ENCODE measurements at regions not wholly inside any gene's neighbourhood (a gene's known extent, or its start where the extent isn't known, plus 50 kb on each side); places are given as distances from the start of the nearest gene placed in this dataset.

- Mint-ChIP-seq H3K9me3 (peaks cover 0 to 1% (median 0%) of the 10 kb centered on the region in 3 donors), H3K36me3 (no peaks in the 10 kb centered on the region), H3K27ac (no peak overlapping the region), H3K27me3 (peaks cover 9% of the 10 kb centered on the region), H3K4me3 (no peak overlapping the region), H3K4me1 (no peaks in the 10 kb centered on the region)
Measured at GRCh38 chr1:229887043-229887822, 179.8 kb upstream of the GALNT2 start.

- Mint-ChIP-seq H3K4me1 (no peaks in the 10 kb centered on the region), H3K27me3 (peaks cover 8% of the 10 kb centered on the region), H3K4me3 (no peak overlapping the region), H3K9me3 (peaks cover 0 to 1% (median 0%) of the 10 kb centered on the region in 3 donors), H3K27ac (no peak overlapping the region), H3K36me3 (no peaks in the 10 kb centered on the region)
Measured at GRCh38 chr1:229888157-229888556, 178.9 kb upstream of the GALNT2 start.

GRCh38 chr1:229888561-229889001 is 178.5 kb upstream of the GALNT2 start:
- peaks cover 8% of the 10 kb centered on the region for H3K27me3 Mint-ChIP-seq
- no peak overlapping the region for H3K4me3 Mint-ChIP-seq
- H3K27ac Mint-ChIP-seq = no peak overlapping the region
- H3K36me3 Mint-ChIP-seq = no peaks in the 10 kb centered on the region
- no peaks in the 10 kb centered on the region for H3K4me1 Mint-ChIP-seq
- peaks cover 0 to 1% (median 0%) of the 10 kb centered on the region in 3 donors for H3K9me3 Mint-ChIP-seq

GRCh38 chr1:229889031-229889517 is 178.0 kb upstream of the GALNT2 start:
- no peaks in the 10 kb centered on the region for H3K36me3 Mint-ChIP-seq
- peaks cover 8% of the 10 kb centered on the region for H3K27me3 Mint-ChIP-seq
- H3K27ac Mint-ChIP-seq = no peak overlapping the region
- no peaks in the 10 kb centered on the region for H3K4me1 Mint-ChIP-seq
- peaks cover 0 to 1% (median 0%) of the 10 kb centered on the region in 3 donors for H3K9me3 Mint-ChIP-seq
- no peak overlapping the region for H3K4me3 Mint-ChIP-seq

- Mint-ChIP-seq H3K9me3 (peaks cover 0 to 2% (median 0%) of the 10 kb centered on the region in 3 donors), H3K4me1 (no peaks in the 10 kb centered on the region), H3K27ac (no peak overlapping the region), H3K4me3 (no peak overlapping the region), H3K27me3 (peaks cover 7% of the 10 kb centered on the region), H3K36me3 (no peaks in the 10 kb centered on the region)
Measured at GRCh38 chr1:229891227-229891626, 175.8 kb upstream of the GALNT2 start.

GRCh38 chr1:229892515-229893117 is 174.4 kb upstream of the GALNT2 start:
- Mint-ChIP-seq H3K4me3 (no peak overlapping the region), H3K9me3 (peaks cover 0 to 3% (median 0%) of the 10 kb centered on the region in 3 donors), H3K4me1 (no peaks in the 10 kb centered on the region), H3K36me3 (no peaks in the 10 kb centered on the region), H3K27me3 (peaks cover 14% of the 10 kb centered on the region), H3K27ac (no peak overlapping the region)

GRCh38 chr1:229893762-229894444 is 173.1 kb upstream of the GALNT2 start:
- H3K4me1 Mint-ChIP-seq = no peaks in the 10 kb centered on the region
- H3K36me3 Mint-ChIP-seq = no peaks in the 10 kb centered on the region
- peaks cover 20% of the 10 kb centered on the region for H3K27me3 Mint-ChIP-seq

GRCh38 chr1:229894532-229894931 is 172.5 kb upstream of the GALNT2 start:
- Mint-ChIP-seq H3K36me3 (no peaks in the 10 kb centered on the region), H3K4me3 (no peak overlapping the region), H3K4me1 (no peaks in the 10 kb centered on the region), H3K9me3 (peaks cover 0 to 2% (median 0%) of the 10 kb centered on the region in 3 donors), H3K27me3 (peaks cover 20% of the 10 kb centered on the region), H3K27ac (no peak overlapping the region)

More at GRCh38 chr1:229893762-229894444, 173.1 kb upstream of the GALNT2 start:
- no peak overlapping the region for H3K4me3 Mint-ChIP-seq
- H3K27ac Mint-ChIP-seq = no peak overlapping the region
- H3K9me3 Mint-ChIP-seq = peaks cover 0 to 2% (median 0%) of the 10 kb centered on the region in 3 donors

GRCh38 chr1:229895605-229896004 is 171.4 kb upstream of the GALNT2 start:
- Mint-ChIP-seq H3K27ac (no peak overlapping the region), H3K4me3 (no peak overlapping the region), H3K36me3 (no peaks in the 10 kb centered on the region), H3K4me1 (no peaks in the 10 kb centered on the region), H3K27me3 (peaks cover 18% of the 10 kb centered on the region), H3K9me3 (peaks cover 0 to 2% (median 0%) of the 10 kb centered on the region in 3 donors)

- Mint-ChIP-seq H3K36me3 (no peaks in the 10 kb centered on the region), H3K4me3 (no peak overlapping the region), H3K4me1 (no peaks in the 10 kb centered on the region), H3K27me3 (peaks cover 18% of the 10 kb centered on the region), H3K27ac (peak overlapping the region in 1 of 3 donors; percentile 46), H3K9me3 (peaks cover 4% of the 10 kb centered on the region in 3 donors)
Measured at GRCh38 chr1:229896306-229896705, 170.7 kb upstream of the GALNT2 start.

GRCh38 chr1:229896861-229897260 is 170.2 kb upstream of the GALNT2 start:
- H3K4me1 Mint-ChIP-seq = no peaks in the 10 kb centered on the region
- no peaks in the 10 kb centered on the region for H3K36me3 Mint-ChIP-seq
- H3K27me3 Mint-ChIP-seq = peaks cover 22% of the 10 kb centered on the region
- peaks cover 7 to 10% (median 8%) of the 10 kb centered on the region in 3 donors for H3K9me3 Mint-ChIP-seq
- no peak overlapping the region for H3K27ac Mint-ChIP-seq
- no peak overlapping the region for H3K4me3 Mint-ChIP-seq

- Mint-ChIP-seq H3K27me3 (peaks cover 20% of the 10 kb centered on the region), H3K27ac (no peak overlapping the region), H3K4me1 (no peaks in the 10 kb centered on the region)
Measured at GRCh38 chr1:229897501-229897900, 169.5 kb upstream of the GALNT2 start.

GRCh38 chr1:229900220-229900619 is 166.8 kb upstream of the GALNT2 start:
- Mint-ChIP-seq H3K27me3 (peaks cover 18% of the 10 kb centered on the region), H3K4me1 (no peaks in the 10 kb centered on the region), H3K4me3 (peak overlapping the region in 1 of 4 donors; percentile 63), H3K27ac (no peak overlapping the region), H3K36me3 (no peaks in the 10 kb centered on the region), H3K9me3 (peaks cover 7 to 12% (median 10%) of the 10 kb centered on the region in 3 donors)

More at GRCh38 chr1:229897501-229897900, 169.5 kb upstream of the GALNT2 start:
- Mint-ChIP-seq H3K36me3 (no peaks in the 10 kb centered on the region), H3K4me3 (no peak overlapping the region), H3K9me3 (peaks cover 7 to 12% (median 8%) of the 10 kb centered on the region in 3 donors)

GRCh38 chr1:229905031-229905545 is 161.9 kb upstream of the GALNT2 start:
- Mint-ChIP-seq H3K27ac (no peak overlapping the region), H3K27me3 (peaks cover 4% of the 10 kb centered on the region), H3K36me3 (no peaks in the 10 kb centered on the region), H3K9me3 (peaks cover 7 to 12% (median 8%) of the 10 kb centered on the region in 3 donors), H3K4me1 (peaks cover 0 to 2% (median 0%) of the 10 kb centered on the region in 3 donors), H3K4me3 (no peak overlapping the region)

- Mint-ChIP-seq H3K36me3 (no peaks in the 10 kb centered on the region), H3K9me3 (peaks cover 7 to 12% (median 8%) of the 10 kb centered on the region in 3 donors), H3K27ac (no peak overlapping the region), H3K4me3 (no peak overlapping the region), H3K27me3 (peaks cover 4% of the 10 kb centered on the region), H3K4me1 (peaks cover 0 to 2% (median 0%) of the 10 kb centered on the region in 3 donors)
Measured at GRCh38 chr1:229905652-229906051, 161.4 kb upstream of the GALNT2 start.
